HL-60 (cell line): ENCODE measurements at regions not wholly inside any gene's neighbourhood (a gene's known extent, or its start where the extent isn't known, plus 50 kb on each side); places are given as distances from the start of the nearest gene placed in this dataset.

ENCODE experiments used
- CTCF ChIP-seq: IDR thresholded peaks from one replicate; pipeline ENCODE4 v1.5.1; 2011; ENCODE audit warnings: low read length, control low read depth, inconsistent platforms; ENCODE audit not compliant: insufficient read depth
- GABPA ChIP-seq: IDR thresholded peaks from 2 replicates; pipeline ENCODE4 v1.6.1; 2012; ENCODE audit warnings: low read depth
- POLR2AphosphoS5 ChIP-seq: IDR thresholded peaks from 2 replicates; pipeline ENCODE4 v1.6.1; 2012; ENCODE audit warnings: low read depth

GRCh38 chr15:34637305-34637704, 53.9 kb upstream of the GOLGA8B start:
- TF ChIP-seq CTCF (no peak), GABPA (no peak), POLR2AphosphoS5 (no peak)
